HL-60 (cell line): ENCODE measurements at regions not wholly inside any gene's neighbourhood (a gene's known extent, or its start where the extent isn't known, plus 50 kb on each side); places are given as distances from the start of the nearest gene placed in this dataset.

Source experiments
- DNase-seq, 2 experiments: peaks; one replicate each; pipeline ENCODE4 v3.0.0-alpha.2; 2010 to 2020; ENCODE audit warnings: low read depth in 1 of 2, low spot score in 1 of 2
- H3K27ac ChIP-seq: fragments of 250-450 bp; sonication (Bioruptor Pico); replicated peaks from 2 replicates; pipeline ENCODE4 v1.5.1; 2020; ENCODE audit warnings: mild to moderate bottlenecking, moderate library complexity
- H3K27me3 ChIP-seq: fragments of 250-450 bp; sonication (Bioruptor Pico); 2 replicates; pipeline ENCODE4 v1.5.1; 2021; ENCODE audit warnings: mild to moderate bottlenecking, moderate library complexity; ENCODE audit not compliant: insufficient read depth, poor library complexity, severe bottlenecking
- H3K4me3 ChIP-seq: replicated peaks from 2 replicates; pipeline ENCODE4 v1.5.1; 2011; ENCODE audit warnings: mild to moderate bottlenecking, control low read depth, low read length; ENCODE audit not compliant: insufficient read depth
- CTCF ChIP-seq: IDR thresholded peaks from one replicate; pipeline ENCODE4 v1.5.1; 2011; ENCODE audit warnings: low read length, control low read depth, inconsistent platforms; ENCODE audit not compliant: insufficient read depth
- GABPA ChIP-seq: IDR thresholded peaks from 2 replicates; pipeline ENCODE4 v1.6.1; 2012; ENCODE audit warnings: low read depth
- POLR2AphosphoS5 ChIP-seq: IDR thresholded peaks from 2 replicates; pipeline ENCODE4 v1.6.1; 2012; ENCODE audit warnings: low read depth
- SPI1 ChIP-seq: IDR thresholded peaks from 2 replicates; pipeline ENCODE4 v1.6.1; 2012; ENCODE audit warnings: low read depth, mild to moderate bottlenecking, borderline replicate concordance
- TF ChIP-seq, protein P1 (sequence below): IDR thresholded peaks from 2 replicates; pipeline ENCODE4 v1.6.1; 2012; ENCODE audit warnings: low read depth; ENCODE audit not compliant: insufficient replicate concordance

GRCh38 chr2:120550282-120550681 lies 185.4 kb upstream of the GLI2 start:
- DNase-seq: no peak
- Histone ChIP-seq H3K27ac (no peak overlapping the region), H3K27me3 (no peaks in the 10 kb centered on the region), H3K4me3 (no peak overlapping the region)
- TF ChIP-seq SPI1 (no peak), CTCF (no peak), POLR2AphosphoS5 (no peak), GABPA (no peak)
- TF ChIP-seq, protein P1, sequence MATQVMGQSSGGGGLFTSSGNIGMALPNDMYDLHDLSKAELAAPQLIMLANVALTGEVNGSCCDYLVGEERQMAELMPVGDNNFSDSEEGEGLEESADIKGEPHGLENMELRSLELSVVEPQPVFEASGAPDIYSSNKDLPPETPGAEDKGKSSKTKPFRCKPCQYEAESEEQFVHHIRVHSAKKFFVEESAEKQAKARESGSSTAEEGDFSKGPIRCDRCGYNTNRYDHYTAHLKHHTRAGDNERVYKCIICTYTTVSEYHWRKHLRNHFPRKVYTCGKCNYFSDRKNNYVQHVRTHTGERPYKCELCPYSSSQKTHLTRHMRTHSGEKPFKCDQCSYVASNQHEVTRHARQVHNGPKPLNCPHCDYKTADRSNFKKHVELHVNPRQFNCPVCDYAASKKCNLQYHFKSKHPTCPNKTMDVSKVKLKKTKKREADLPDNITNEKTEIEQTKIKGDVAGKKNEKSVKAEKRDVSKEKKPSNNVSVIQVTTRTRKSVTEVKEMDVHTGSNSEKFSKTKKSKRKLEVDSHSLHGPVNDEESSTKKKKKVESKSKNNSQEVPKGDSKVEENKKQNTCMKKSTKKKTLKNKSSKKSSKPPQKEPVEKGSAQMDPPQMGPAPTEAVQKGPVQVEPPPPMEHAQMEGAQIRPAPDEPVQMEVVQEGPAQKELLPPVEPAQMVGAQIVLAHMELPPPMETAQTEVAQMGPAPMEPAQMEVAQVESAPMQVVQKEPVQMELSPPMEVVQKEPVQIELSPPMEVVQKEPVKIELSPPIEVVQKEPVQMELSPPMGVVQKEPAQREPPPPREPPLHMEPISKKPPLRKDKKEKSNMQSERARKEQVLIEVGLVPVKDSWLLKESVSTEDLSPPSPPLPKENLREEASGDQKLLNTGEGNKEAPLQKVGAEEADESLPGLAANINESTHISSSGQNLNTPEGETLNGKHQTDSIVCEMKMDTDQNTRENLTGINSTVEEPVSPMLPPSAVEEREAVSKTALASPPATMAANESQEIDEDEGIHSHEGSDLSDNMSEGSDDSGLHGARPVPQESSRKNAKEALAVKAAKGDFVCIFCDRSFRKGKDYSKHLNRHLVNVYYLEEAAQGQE: no peak

GRCh38 chr2:120550893-120551446 lies 184.7 kb upstream of the GLI2 start:
- H3K4me3 ChIP-seq: no peak overlapping the region
- no peak overlapping the region for H3K27ac ChIP-seq
- no peak for TF ChIP-seq GABPA
- no peak for TF ChIP-seq SPI1
- no peak for TF ChIP-seq CTCF
- TF ChIP-seq, protein P1: no peak
- no peak for TF ChIP-seq POLR2AphosphoS5
- DNase-seq: no peak
- no peaks in the 10 kb centered on the region for H3K27me3 ChIP-seq

GRCh38 chr2:120551522-120551921 lies 184.1 kb upstream of the GLI2 start:
- Histone ChIP-seq H3K27me3 (no peaks in the 10 kb centered on the region), H3K4me3 (no peak overlapping the region), H3K27ac (no peak overlapping the region)
- no peak for DNase-seq
- TF ChIP-seq CTCF (no peak), GABPA (no peak), SPI1 (peak; percentile 94), POLR2AphosphoS5 (no peak)
- TF ChIP-seq, protein P1: no peak
